ENCODE measurements at regions not wholly inside any gene's neighbourhood (a gene's known extent, or its start where the extent isn't known, plus 50 kb on each side); places are given as distances from the start of the nearest gene placed in this dataset.

GRCh38 chr14:98914942-98915341, 357.1 kb downstream of the BCL11B start:
- Histone ChIP-seq H3K4me1 (ENCODE audit: insufficient read depth, low read length) (no peaks in the 10 kb centered on the region), H3K36me3 (replicated peaks in 1 of 2; ENCODE audit: control insufficient read depth in 1 of 2, insufficient read depth in 2 of 2, low read length in 2 of 2) (no peaks in the 10 kb centered on the region), H3K9ac (ENCODE audit: insufficient read depth, low read depth, low read length) (no peak overlapping the region), H3K4me3 (replicated peaks in 1 of 3; ENCODE audit: insufficient read depth in 1 of 3, low read depth in 2 of 3, low read length in 3 of 3) (no peak overlapping the region), H3K9me3 (ENCODE audit: low read length) (no peaks in the 10 kb centered on the region), H3K79me2 (ENCODE audit: insufficient read depth, low read length) (no peaks in the 10 kb centered on the region), H3K4me2 (ENCODE audit: low read depth, low read length) (no peak overlapping the region), H3K27ac (ENCODE audit: extremely low read length, insufficient read depth, low read length) (no peak overlapping the region), H2AFZ (ENCODE audit: low read length) (no peak overlapping the region), H3K27me3 (ENCODE audit: control insufficient read depth in 1 of 2, insufficient read depth in 2 of 2, low read length in 2 of 2) (no peaks in the 10 kb centered on the region), H4K20me1 (ENCODE audit: insufficient read depth, low read length) (no peaks in the 10 kb centered on the region)
- ChIA-PET CTCF (ENCODE audit: low intra/inter-chr PET ratio, low total read pairs) (no interaction called here), POLR2A (no interaction called here)
- WGBS (ENCODE audit: low lambda C conversion rate): 0% methylated on average over 3 of the region's 4 CpGs
- BruUV-seq (replicated peaks): no TSS peak
- FAIRE-seq (no peak), DNase-seq (ENCODE audit: low spot score) (no peak), ATAC-seq (no peak)
- TF ChIP-seq ZBTB26 (CRISPR knock-in tag; IDR thresholded peaks at IDR 0.05; ENCODE audit: borderline replicate concordance) (no peak), ZBTB38 (CRISPR knock-in tag; IDR thresholded peaks at IDR 0.05) (no peak), ZNF260 (CRISPR knock-in tag; IDR thresholded peaks at IDR 0.05; ENCODE audit: borderline replicate concordance, low read depth) (no peak), PHF8 (CRISPR knock-in tag; IDR thresholded peaks at IDR 0.05) (no peak), ZNF709 (CRISPR knock-in tag; IDR thresholded peaks at IDR 0.05) (no peak)
- intact Hi-C loops (cut with micrococcal nuclease; ENCODE audit: unreplicated experiment) (no loop called here), in situ Hi-C loops (cut with HindIII; ENCODE audit: extremely low pct_ligation_motif_present, low pct_unique_long_range_greater_than_20kb) (no loop called here)

GRCh38 chr14:98915625-98916024, 356.4 kb downstream of the BCL11B start:
- H4K20me1 ChIP-seq (ENCODE audit: insufficient read depth, low read length): no peaks in the 10 kb centered on the region
- H3K9me3 ChIP-seq (ENCODE audit: low read length): no peaks in the 10 kb centered on the region
- H3K4me1 ChIP-seq (ENCODE audit: insufficient read depth, low read length): no peaks in the 10 kb centered on the region
- H2AFZ ChIP-seq (ENCODE audit: low read length): no peak overlapping the region
- intact Hi-C loops (cut with micrococcal nuclease; ENCODE audit: unreplicated experiment): no loop called here
- ATAC-seq (no peak), DNase-seq (ENCODE audit: low spot score) (no peak), FAIRE-seq (no peak)
- H3K4me3 ChIP-seq (replicated peaks in 1 of 3; ENCODE audit: insufficient read depth in 1 of 3, low read depth in 2 of 3, low read length in 3 of 3): no peak overlapping the region
- CTCF ChIA-PET (ENCODE audit: low intra/inter-chr PET ratio, low total read pairs): no interaction called here
- H3K27ac ChIP-seq (ENCODE audit: extremely low read length, insufficient read depth, low read length): no peak overlapping the region
- H3K36me3 ChIP-seq (replicated peaks in 1 of 2; ENCODE audit: control insufficient read depth in 1 of 2, insufficient read depth in 2 of 2, low read length in 2 of 2): no peaks in the 10 kb centered on the region
- WGBS (ENCODE audit: low lambda C conversion rate): 8% methylated on average over 2 of the region's 3 CpGs
- POLR2A ChIA-PET: no interaction called here
- H3K27me3 ChIP-seq (ENCODE audit: control insufficient read depth in 1 of 2, insufficient read depth in 2 of 2, low read length in 2 of 2): no peaks in the 10 kb centered on the region
- H3K4me2 ChIP-seq (ENCODE audit: low read depth, low read length): no peak overlapping the region
- no peak overlapping the region for H3K9ac ChIP-seq (ENCODE audit: insufficient read depth, low read depth, low read length)
- H3K79me2 ChIP-seq (ENCODE audit: insufficient read depth, low read length): no peaks in the 10 kb centered on the region
- TF ChIP-seq ATF1 (CRISPR knock-in tag; IDR thresholded peaks at IDR 0.05) (no peak), MXI1 (IDR thresholded peaks at IDR 0.05; ENCODE audit: borderline replicate concordance, low read depth, low read length) (no peak), BCL3 (CRISPR knock-in tag; IDR thresholded peaks at IDR 0.05) (no peak), MNT (IDR thresholded peaks at IDR 0.05) (0 out of 2 replicates have a peak, but pooled peaks have one; percentile 7)
- in situ Hi-C loops (cut with HindIII; ENCODE audit: extremely low pct_ligation_motif_present, low pct_unique_long_range_greater_than_20kb): no loop called here
- no TSS peak for BruUV-seq (replicated peaks)

Data from HepG2 (cell line).